MM.1S (cell line): ENCODE measurements at regions not wholly inside any gene's neighbourhood (a gene's known extent, or its start where the extent isn't known, plus 50 kb on each side); places are given as distances from the start of the nearest gene placed in this dataset.

Source experiments
- CTCF ChIP-seq: fragments of 300-600 bp; sonication (generic); IDR thresholded peaks from 2 replicates; pipeline ENCODE4 v1.5.1; 2016; ENCODE audit warnings: antibody characterized with exemption, low read length, mixed read lengths
- EZH2 ChIP-seq: fragments of 300-600 bp; sonication (generic); optimal IDR thresholded peaks from 2 replicates; pipeline ENCODE3; 2017; ENCODE audit warnings: low read depth, mild to moderate bottlenecking, antibody characterized with exemption, low read length, mixed read lengths
- EZH2phosphoT487 ChIP-seq: fragments of 300-600 bp; sonication (generic); IDR thresholded peaks from 2 replicates; pipeline ENCODE4 v1.6.1; 2018; ENCODE audit warnings: antibody characterized with exemption, low read length

DNA sequence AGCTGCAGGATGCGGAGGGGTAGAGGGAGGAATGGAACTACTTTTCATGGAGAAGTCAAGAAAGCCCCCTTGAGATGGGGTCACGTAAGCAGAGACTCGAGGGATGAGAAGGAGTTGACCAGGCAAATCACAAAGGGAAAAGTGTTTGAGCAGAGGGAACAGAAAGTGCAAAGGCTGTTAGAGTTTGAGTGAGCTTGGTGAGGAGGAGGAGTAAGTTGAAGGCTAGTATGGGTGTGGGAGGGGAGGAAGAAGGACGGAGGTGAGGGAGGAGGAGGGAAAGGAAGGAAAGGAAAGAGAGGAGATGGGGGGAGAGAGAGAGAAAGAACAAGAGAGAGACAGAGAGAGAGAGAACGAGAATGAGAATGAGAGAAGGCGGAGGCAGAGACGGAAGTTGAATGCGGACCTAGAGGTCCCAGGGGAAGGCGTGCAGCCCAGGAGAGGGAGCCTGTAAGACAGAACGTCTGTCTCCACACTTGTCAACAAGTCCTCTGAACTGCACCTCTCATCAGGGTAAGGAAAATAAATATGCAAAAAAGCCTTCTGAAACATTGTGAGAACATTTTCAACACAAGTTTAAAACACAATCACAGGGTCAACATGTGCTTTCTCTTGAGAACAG is 279.8 kb upstream of the EEF2KMT start:
- TF ChIP-seq CTCF (no peak), EZH2phosphoT487 (no peak), EZH2 (no peak)
